ENCODE measurements at regions not wholly inside any gene's neighbourhood (a gene's known extent, or its start where the extent isn't known, plus 50 kb on each side); places are given as distances from the start of the nearest gene placed in this dataset.
A peak's percentile ranks its signal among the peaks of the same experiment; 100 is the strongest.

- FAIRE-seq (no peak), DNase-seq (ENCODE audit: low read depth in 1 of 2, low spot score in 1 of 2) (no peak), ATAC-seq (no peak)
- CTCF ChIA-PET = no interaction called here
- no peaks in the 10 kb centered on the region for H3K9me3 ChIP-seq
- H3K27ac ChIP-seq = no peak overlapping the region
- no peak overlapping the region for H3K4me3 ChIP-seq
- TF ChIP-seq ESRRA (IDR thresholded peaks at IDR 0.05; ENCODE audit: borderline replicate concordance, low read length) = no peak
- no peak for TF ChIP-seq KDM5A (IDR thresholded peaks at IDR 0.05)
- no peak for TF ChIP-seq HOXA7 (CRISPR knock-in tag; IDR thresholded peaks at IDR 0.05)
- WGBS (ENCODE audit: missing lambda C conversion rate) = 0% methylated on average over 2 of the region's 6 CpGs
- POLR2A ChIA-PET = no interaction called here
- H3K4me1 ChIP-seq = no peaks in the 10 kb centered on the region
- no peak overlapping the region for H3K4me2 ChIP-seq
Observed at GRCh38 chr18:61216051-61216450, 117.2 kb upstream of the CDH20 start.

DNA sequence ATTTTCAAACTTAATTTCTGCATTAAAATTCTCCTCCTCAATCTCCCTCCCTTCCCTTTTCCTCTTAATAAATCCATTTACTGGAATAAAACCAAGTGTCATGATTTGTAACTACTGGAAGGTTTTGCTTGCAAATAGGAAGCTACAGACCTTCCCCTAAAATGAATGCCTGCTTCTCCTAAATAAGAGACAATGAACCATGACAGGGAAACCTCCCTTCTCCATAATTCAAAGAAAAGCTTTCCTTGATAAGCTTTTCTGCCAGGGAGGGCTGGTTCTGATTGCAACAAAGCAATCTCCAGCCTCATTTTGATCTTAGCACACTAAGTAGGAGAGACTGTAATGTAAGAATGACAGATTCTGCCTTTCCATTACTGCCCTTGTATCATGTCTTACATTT lies 111.0 kb upstream of the CDH20 start:
- FAIRE-seq (no peak), ATAC-seq (no peak), DNase-seq (ENCODE audit: low read depth in 1 of 2, low spot score in 1 of 2) (no peak)
- H3K4me1 ChIP-seq = no peaks in the 10 kb centered on the region
- no peak overlapping the region for H3K4me2 ChIP-seq
- CTCF ChIA-PET = no interaction called here
- H3K4me3 ChIP-seq = no peak overlapping the region
- no peaks in the 10 kb centered on the region for H3K9me3 ChIP-seq
- TF ChIP-seq JUN (IDR thresholded peaks at IDR 0.05) (no peak), POLR2AphosphoS2 (conservative IDR thresholded peaks at IDR 0.05; ENCODE audit: low read length) (no peak), CBX2 (IDR thresholded peaks at IDR 0.05; ENCODE audit: borderline replicate concordance, low read depth) (no peak), ZFP36 (IDR thresholded peaks at IDR 0.05; ENCODE audit: borderline replicate concordance, partially characterized antibody) (no peak), CEBPB (IDR thresholded peaks at IDR 0.05) (no peak), HOXA7 (CRISPR knock-in tag; IDR thresholded peaks at IDR 0.05) (no peak), NPAS2 (CRISPR knock-in tag; IDR thresholded peaks at IDR 0.05; ENCODE audit: borderline replicate concordance) (no peak), FOSB (CRISPR knock-in tag; IDR thresholded peaks at IDR 0.05) (no peak), BHLHE40 (IDR thresholded peaks at IDR 0.05; ENCODE audit: low read depth, low read length) (no peak), MAZ (IDR thresholded peaks at IDR 0.05; ENCODE audit: borderline replicate concordance, low read depth, low read length) (no peak), SMC3 (IDR thresholded peaks at IDR 0.05) (no peak), CHD2 (IDR thresholded peaks at IDR 0.05; ENCODE audit: low read length, partially characterized antibody) (no peak)
- POLR2A ChIA-PET = no interaction called here
- H3K27ac ChIP-seq = no peak overlapping the region

DNA sequence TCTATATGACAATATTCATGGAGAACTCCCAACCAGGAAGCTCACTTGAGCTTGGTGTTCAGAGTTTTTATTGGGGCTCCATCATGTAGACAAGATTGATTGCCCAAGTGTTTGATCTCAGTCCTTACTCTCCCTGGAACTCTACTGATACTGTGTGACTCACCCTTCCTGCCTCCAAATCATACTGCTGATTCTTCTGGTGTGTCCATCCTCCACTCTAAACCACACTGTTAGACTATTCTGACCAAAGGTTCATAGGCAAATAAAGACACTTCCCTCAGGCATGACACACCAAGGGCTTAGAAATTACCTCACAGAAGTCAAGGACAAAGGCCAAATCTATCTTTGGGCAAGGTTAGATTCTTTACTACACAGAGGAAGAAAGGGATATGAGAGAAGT lies 107.9 kb upstream of the CDH20 start:
- H3K4me2 ChIP-seq = no peak overlapping the region
- TF ChIP-seq FOSL2 (IDR thresholded peaks at IDR 0.05) (no peak), FOSL2 (CRISPR knock-in tag; IDR thresholded peaks at IDR 0.05) (no peak), HOXA7 (CRISPR knock-in tag; IDR thresholded peaks at IDR 0.05) (no peak), MAFK (IDR thresholded peaks at IDR 0.05; ENCODE audit: partially characterized antibody) (no peak), ZNF302 (CRISPR knock-in tag; IDR thresholded peaks at IDR 0.05) (no peak), EHMT2 (IDR thresholded peaks at IDR 0.05; ENCODE audit: low read depth) (no peak)
- DNase-seq (ENCODE audit: low read depth in 1 of 2, low spot score in 1 of 2) (no peak), ATAC-seq (no peak), FAIRE-seq (no peak)
- no peak overlapping the region for H3K27ac ChIP-seq
- H3K9me3 ChIP-seq = no peaks in the 10 kb centered on the region
- H3K4me1 ChIP-seq = no peaks in the 10 kb centered on the region
- POLR2A ChIA-PET = no interaction called here
- H3K4me3 ChIP-seq = no peak overlapping the region
- CTCF ChIA-PET = no interaction called here

- ATAC-seq (no peak), DNase-seq (ENCODE audit: low read depth in 1 of 2, low spot score in 1 of 2) (no peak), FAIRE-seq (no peak)
- Histone ChIP-seq H3K4me3 (no peak overlapping the region), H3K9me3 (no peaks in the 10 kb centered on the region), H3K4me2 (no peak overlapping the region), H3K4me1 (no peaks in the 10 kb centered on the region), H3K27ac (no peak overlapping the region)
- ChIA-PET POLR2A (no interaction called here), CTCF (no interaction called here)
- TF ChIP-seq POLR2AphosphoS2 (conservative IDR thresholded peaks at IDR 0.05; ENCODE audit: low read length) = no peak
- no peak for TF ChIP-seq EHMT2 (IDR thresholded peaks at IDR 0.05; ENCODE audit: low read depth)
- TF ChIP-seq MAFK (IDR thresholded peaks at IDR 0.05; ENCODE audit: partially characterized antibody) = peak; percentile 4
- 2% methylated on average over 7 of the region's 7 CpGs for WGBS (ENCODE audit: missing lambda C conversion rate)
Observed at GRCh38 chr18:61236356-61237057, 96.7 kb upstream of the CDH20 start.

DNA sequence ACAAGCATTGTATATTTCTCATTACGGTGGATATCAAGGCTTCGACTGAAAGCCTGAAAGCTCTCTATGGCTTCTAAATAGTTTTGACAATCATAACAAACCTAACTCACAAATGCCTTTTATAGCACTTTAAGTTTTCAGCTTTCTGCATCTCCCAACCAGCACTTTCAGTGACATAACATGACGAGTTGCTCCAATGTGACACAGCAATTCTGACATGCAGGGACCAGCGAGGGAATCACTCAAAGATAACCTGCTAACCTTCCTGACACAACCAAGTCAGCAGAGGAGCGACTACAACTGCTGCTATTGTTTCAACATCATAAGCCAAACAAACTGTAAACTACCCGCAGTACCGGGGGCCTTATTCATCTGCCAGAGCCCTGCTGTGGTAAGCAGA lies 95.7 kb upstream of the CDH20 start:
- WGBS (ENCODE audit: missing lambda C conversion rate) = 15% methylated on average over 5 of the region's 7 CpGs
- H3K4me2 ChIP-seq = no peak overlapping the region
- H3K4me1 ChIP-seq = no peaks in the 10 kb centered on the region
- no peak for TF ChIP-seq FOXS1 (CRISPR knock-in tag; IDR thresholded peaks at IDR 0.05)
- no peak for TF ChIP-seq TP53 (CRISPR knock-in tag; IDR thresholded peaks at IDR 0.05)
- TF ChIP-seq RARB (CRISPR knock-in tag; IDR thresholded peaks at IDR 0.05) = no peak
- no peak for TF ChIP-seq JUN (IDR thresholded peaks at IDR 0.05)
- TF ChIP-seq NPAS2 (CRISPR knock-in tag; IDR thresholded peaks at IDR 0.05; ENCODE audit: borderline replicate concordance) = no peak
- TF ChIP-seq HOXB5 (CRISPR knock-in tag; IDR thresholded peaks at IDR 0.05) = no peak
- no peak for TF ChIP-seq RAD21 (conservative IDR thresholded peaks at IDR 0.05 in 1 of 2, IDR thresholded peaks at IDR 0.05 in 1 of 2)
- TF ChIP-seq ZSCAN20 (CRISPR knock-in tag; IDR thresholded peaks at IDR 0.05) = no peak
- TF ChIP-seq, protein P1, sequence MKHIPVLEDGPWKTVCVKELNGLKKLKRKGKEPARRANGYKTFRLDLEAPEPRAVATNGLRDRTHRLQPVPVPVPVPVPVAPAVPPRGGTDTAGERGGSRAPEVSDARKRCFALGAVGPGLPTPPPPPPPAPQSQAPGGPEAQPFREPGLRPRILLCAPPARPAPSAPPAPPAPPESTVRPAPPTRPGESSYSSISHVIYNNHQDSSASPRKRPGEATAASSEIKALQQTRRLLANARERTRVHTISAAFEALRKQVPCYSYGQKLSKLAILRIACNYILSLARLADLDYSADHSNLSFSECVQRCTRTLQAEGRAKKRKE (CRISPR knock-in tag; IDR thresholded peaks at IDR 0.05; ENCODE audit: low read depth) = no peak
- POLR2A ChIA-PET = no interaction called here
- no peak overlapping the region for H3K27ac ChIP-seq
- no peaks in the 10 kb centered on the region for H3K9me3 ChIP-seq
- DNase-seq (ENCODE audit: low read depth in 1 of 2, low spot score in 1 of 2) = no peak
- CTCF ChIA-PET = no interaction called here
- FAIRE-seq = no peak
- ATAC-seq = no peak
- H3K4me3 ChIP-seq = no peak overlapping the region
